ENCODE measurements at regions not wholly inside any gene's neighbourhood (a gene's known extent, or its start where the extent isn't known, plus 50 kb on each side); places are given as distances from the start of the nearest gene placed in this dataset.

- no peak overlapping the region for H3K4me3 ChIP-seq
- intact Hi-C loops (cut with DNase I): no loop called here
- no peak for DNase-seq
- no peak for ATAC-seq
- H3K36me3 ChIP-seq (ENCODE audit: insufficient read depth in 1 of 2, low read depth in 1 of 2): no peaks in the 10 kb centered on the region
- H3K9me3 ChIP-seq: no peaks in the 10 kb centered on the region
- no peak for TF ChIP-seq CTCF (IDR thresholded peaks at IDR 0.05)
- H3K27ac ChIP-seq: no peak overlapping the region
- no peaks in the 10 kb centered on the region for H3K27me3 ChIP-seq (ENCODE audit: insufficient read depth in 3 of 3, low read length in 2 of 3)
- 59 to 77% (median 68%) methylated on average over 2 of the region's 2 CpGs for WGBS, 3 donors
- H3K4me1 ChIP-seq: peaks cover 3% of the 10 kb centered on the region
Observed at GRCh38 chr7:114217026-114217806, 197.4 kb upstream of the FOXP2 start.

- Histone ChIP-seq H3K27ac (no peak overlapping the region), H3K9me3 (no peaks in the 10 kb centered on the region), H3K36me3 (ENCODE audit: insufficient read depth in 1 of 2, low read depth in 1 of 2) (no peaks in the 10 kb centered on the region), H3K4me1 (peaks cover 6% of the 10 kb centered on the region), H3K4me3 (no peak overlapping the region), H3K27me3 (ENCODE audit: insufficient read depth in 3 of 3, low read length in 2 of 3) (no peaks in the 10 kb centered on the region)
- TF ChIP-seq CTCF (IDR thresholded peaks at IDR 0.05): no peak
- WGBS, 3 donors: 46 to 70% (median 64%) methylated on average over 2 of the region's 2 CpGs
- intact Hi-C loops (cut with DNase I): no loop called here
- DNase-seq (no peak), ATAC-seq (no peak)
Observed at GRCh38 chr7:114214466-114214865, 200.1 kb upstream of the FOXP2 start.

GRCh38 chr7:114212721-114213429, 201.7 kb upstream of the FOXP2 start:
- no peak for ATAC-seq
- no peak for DNase-seq
- H3K4me1 ChIP-seq: peaks cover 6% of the 10 kb centered on the region
- WGBS, 3 donors: 34 to 64% (median 39%) methylated on average over 1 of the region's 1 CpG
- H3K4me3 ChIP-seq: no peak overlapping the region
- no peak for TF ChIP-seq CTCF (IDR thresholded peaks at IDR 0.05)
- no peaks in the 10 kb centered on the region for H3K36me3 ChIP-seq (ENCODE audit: insufficient read depth in 1 of 2, low read depth in 1 of 2)
- H3K27me3 ChIP-seq (ENCODE audit: insufficient read depth in 3 of 3, low read length in 2 of 3): no peaks in the 10 kb centered on the region
- H3K27ac ChIP-seq: no peak overlapping the region
- no peaks in the 10 kb centered on the region for H3K9me3 ChIP-seq
- intact Hi-C loops (cut with DNase I): no loop called here

GRCh38 chr7:114209968-114210367, 204.6 kb upstream of the FOXP2 start:
- ATAC-seq (no peak), DNase-seq (no peak)
- Histone ChIP-seq H3K36me3 (ENCODE audit: insufficient read depth in 1 of 2, low read depth in 1 of 2) (no peaks in the 10 kb centered on the region), H3K27me3 (ENCODE audit: insufficient read depth in 3 of 3, low read length in 2 of 3) (no peaks in the 10 kb centered on the region), H3K4me3 (no peak overlapping the region), H3K4me1 (peaks cover 6% of the 10 kb centered on the region), H3K9me3 (no peaks in the 10 kb centered on the region), H3K27ac (no peak overlapping the region)
- WGBS, 3 donors: 75 to 94% (median 84%) methylated on average over 1 of the region's 1 CpG
- no peak for TF ChIP-seq CTCF (IDR thresholded peaks at IDR 0.05)
- intact Hi-C loops (cut with DNase I): no loop called here

All from psoas muscle (tissue), 7 donors.